GM21515 (cell line): ENCODE measurements at regions not wholly inside any gene's neighbourhood (a gene's known extent, or its start where the extent isn't known, plus 50 kb on each side); places are given as distances from the start of the nearest gene placed in this dataset.

Experiments
- ATAC-seq: cut with Tn5 transposase; IDR thresholded peaks from one replicate; pipeline ENCODE4 v1.9.1; 2021; ENCODE audit not compliant: unreplicated experiment

DNA sequence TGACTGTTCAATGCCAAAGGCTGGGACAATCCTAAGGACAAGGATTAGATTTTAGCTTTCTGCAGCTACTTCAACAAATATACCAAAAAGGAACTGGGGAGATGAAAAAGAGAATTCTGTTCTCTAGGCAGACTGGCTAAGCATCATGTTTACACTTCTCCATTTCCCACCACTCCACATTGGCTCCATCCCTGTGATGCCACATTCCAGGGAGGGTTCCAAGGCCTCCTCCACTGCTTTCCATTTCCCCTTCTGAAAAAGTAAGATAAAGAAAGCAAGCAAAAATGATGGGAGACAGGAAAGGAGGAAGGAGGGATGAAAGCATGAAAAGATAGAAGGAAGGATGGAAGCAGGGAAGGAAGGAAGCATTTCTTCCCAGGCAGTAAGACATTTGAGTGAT, 315.8 kb downstream of the BLID start:
- no peak for ATAC-seq

DNA sequence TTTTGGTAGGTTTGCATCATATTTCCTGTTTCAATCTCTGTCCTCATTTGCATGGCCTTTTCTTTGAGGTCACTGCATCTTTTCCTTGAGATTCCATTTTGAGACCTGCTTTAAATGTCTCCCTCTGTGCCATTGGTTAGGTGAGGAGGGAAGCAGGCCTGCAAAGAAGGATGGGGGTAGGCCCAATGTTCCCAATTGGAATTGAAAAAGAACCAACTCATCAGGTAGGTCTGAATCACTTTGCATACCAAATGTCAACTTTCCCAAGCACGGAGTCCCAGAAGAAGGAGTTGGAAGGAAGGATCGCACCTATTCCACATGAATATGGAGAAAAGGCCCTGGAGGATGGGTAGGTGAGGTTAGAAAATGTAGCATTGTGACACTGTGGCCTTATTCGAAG, 318.5 kb downstream of the BLID start:
- ATAC-seq: no peak

DNA sequence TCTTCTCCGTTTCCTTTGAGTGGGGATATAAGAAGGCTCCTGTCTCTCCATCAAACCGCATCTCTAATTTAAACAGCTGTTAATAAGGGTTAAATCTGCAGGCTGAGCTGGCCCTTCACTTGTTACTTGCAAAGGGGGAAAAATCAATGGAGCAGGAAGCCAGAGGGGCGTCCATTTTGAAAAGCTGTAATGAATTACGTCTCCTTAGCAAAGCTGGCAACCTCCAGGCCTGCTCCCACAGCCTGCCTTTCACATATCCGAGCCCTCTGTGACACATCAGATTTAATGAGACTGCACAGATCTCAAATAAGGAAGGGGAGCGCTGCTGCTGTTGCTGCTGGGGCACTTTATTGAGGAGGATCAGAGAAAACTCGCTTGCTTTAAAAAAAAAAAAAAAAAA, 320.8 kb downstream of the BLID start:
- no peak for ATAC-seq

DNA sequence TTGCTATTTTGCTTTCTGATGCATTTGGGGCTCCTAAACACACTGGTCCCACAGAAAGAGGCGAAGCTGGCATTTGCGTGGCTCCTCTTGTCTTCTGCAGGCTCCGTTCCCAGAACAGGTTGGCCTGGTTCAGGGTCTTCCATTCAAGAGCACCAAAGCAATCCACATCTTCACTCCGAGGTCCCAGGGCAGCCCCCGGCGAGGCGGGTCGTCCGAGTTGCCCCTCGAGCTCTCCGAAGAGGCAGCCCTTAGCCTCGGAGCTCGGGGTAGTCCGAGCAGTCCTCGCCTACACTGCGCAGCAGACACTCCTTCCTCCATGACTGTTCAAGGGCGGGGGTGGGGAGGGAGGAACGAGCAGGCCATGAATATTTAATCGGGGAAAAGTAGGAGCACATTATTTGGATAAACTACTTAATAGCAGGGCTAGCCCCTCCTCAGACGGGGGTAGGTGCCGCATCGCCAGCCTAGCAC, 321.3 kb downstream of the BLID start:
- no peak for ATAC-seq

DNA sequence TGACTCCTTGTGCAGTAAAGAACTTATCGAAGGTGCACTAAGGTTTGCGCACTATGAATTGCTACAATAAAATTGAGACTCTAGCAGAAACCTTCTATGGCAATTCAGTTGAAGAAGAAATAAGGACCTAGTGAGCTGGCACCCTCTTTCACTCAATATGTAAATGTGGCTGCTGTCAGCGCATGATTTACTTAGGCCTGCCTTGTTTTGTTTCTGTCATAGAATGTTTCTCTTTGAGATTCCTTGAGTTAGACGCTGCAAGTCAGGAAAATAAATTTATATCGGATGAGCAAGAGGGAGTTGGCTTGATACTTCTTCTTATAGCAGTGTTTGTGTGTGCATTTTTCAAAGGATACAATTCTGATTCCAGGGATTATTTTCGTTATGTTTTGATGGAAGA, 322.1 kb downstream of the BLID start:
- ATAC-seq: no peak

DNA sequence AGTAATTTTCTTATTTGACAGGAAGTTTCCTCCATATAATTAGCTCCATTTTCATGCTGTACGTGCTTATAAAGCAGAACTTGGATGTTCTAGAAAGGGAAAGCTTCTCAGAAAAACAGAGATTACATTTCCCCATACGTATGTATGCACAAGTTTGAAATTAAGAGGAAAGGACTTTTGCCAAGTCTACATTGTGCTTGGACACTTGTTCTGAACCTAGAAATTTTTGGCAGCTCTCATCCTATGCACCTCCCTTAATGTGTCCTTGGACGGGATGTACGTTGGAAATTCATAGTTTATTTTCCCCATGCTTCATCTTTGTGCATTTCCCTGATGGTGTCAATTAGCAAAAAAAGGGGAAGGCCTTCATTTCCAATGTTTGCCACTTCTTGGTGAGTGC, 322.7 kb downstream of the BLID start:
- no peak for ATAC-seq

DNA sequence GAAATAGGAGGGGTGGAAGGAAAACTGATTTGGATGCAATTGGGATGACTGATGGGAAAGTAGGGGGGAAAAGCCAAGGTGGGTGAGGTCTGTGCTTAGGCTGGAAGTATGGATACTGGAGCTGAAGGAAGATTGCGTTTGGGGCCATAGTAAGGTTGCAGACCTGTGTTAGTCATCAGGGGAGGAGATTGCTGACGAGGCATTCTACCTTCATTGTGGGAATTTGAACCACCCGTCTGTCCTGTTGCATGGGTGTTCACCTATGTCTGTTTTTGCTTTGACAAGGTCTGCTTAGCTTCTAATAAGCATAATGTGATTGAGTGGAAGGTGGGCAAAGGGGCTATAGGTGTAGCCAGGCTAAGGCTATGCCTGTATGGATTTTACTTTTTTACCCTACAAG, 323.8 kb downstream of the BLID start:
- ATAC-seq: no peak

DNA sequence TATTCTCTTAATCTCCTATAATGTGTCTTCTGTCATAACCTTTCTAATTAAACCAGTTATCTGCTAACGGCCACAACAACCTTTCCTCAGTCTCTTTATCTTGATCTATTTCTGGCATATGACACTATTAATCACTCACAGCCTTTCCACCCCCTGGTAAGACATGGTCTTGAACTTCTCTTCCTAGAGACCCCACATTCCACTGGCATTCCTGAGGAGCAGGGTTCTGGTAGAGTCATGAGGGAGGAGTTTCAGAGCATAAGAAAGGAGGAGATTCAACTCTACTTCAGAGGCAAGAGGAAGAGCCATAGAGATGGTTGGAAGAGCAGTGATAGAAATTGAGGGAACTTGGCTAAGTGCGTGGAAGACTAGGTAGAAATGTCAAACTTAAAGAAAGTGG, 325.6 kb downstream of the BLID start:
- ATAC-seq: no peak

DNA sequence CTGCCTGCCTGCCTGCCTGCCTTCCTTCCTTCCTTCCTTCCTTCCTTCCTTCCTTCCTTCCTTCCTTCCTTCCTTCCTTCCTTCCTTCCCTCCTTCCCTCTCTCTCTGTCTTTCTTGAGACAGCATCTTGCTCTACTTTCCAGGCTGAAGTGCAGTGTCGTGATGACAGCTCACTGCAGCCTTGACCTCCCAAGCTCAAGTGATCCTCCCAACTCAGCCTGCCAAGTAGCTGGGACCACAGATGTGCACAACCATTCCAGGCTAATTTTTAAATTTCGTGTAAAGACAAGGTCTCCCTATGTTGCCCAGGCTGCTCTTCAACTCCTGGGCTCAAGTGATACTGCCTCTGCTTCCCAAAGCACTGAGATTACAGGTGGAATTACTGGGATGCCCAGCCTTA, 328.2 kb upstream of the SORL1-AS1 start:
- ATAC-seq: no peak

DNA sequence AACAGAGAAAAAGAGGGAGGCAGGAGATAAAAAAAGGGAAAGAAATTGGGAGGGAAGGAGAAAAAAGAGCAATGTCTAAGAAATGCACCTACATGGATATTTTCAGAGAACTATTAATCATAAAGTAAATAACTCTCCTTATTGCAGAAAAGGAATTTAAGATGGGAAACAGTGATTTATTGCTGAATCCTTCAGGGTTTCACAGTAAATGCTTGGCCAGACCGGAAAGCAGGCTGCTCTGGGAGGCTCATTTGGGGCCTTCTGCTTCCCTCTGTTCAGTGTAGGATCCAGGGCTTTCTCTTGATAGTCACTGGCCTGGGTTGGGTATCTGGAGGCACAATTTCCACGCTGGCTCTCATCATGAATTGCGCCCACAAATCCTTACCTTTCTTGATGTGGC, 324.3 kb upstream of the SORL1-AS1 start:
- ATAC-seq: no peak

DNA sequence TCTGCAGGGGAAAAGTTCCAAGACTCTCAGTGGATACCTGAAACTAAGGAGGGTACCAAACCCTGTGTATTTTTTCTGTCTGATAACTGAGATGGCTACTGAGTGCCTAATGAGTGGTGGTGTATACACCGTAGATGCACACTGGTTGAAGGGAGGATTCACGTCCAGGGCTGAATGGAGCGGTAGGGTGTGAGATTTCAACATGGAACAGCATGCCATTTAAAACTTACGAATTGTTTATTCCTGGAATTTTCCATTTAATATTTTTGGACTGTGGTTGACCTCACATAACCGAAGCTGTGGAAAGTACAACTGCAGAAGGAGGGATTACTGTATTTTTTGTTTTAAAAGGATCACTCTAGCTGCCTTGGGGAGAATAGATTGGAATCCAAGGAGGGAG, 322.5 kb upstream of the SORL1-AS1 start:
- ATAC-seq: no peak

DNA sequence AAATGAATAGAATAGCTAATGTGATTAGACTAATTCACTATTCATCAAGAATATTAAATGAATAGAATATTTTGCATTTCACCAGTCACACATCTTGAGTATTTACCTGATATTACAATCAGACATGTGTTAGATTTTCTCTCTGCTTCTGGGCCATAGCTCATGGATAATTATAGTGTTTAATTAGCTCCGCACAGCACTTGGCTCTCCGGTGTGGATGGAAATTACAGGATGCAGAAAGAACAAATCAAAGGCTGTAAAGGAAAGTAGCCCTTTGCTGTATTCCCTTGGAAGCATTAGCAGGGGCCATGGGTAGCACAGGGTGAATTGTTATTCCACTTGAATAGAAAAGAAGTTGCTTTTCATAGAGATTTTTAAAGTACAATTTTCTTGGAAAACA, 320.3 kb upstream of the SORL1-AS1 start:
- no peak for ATAC-seq

DNA sequence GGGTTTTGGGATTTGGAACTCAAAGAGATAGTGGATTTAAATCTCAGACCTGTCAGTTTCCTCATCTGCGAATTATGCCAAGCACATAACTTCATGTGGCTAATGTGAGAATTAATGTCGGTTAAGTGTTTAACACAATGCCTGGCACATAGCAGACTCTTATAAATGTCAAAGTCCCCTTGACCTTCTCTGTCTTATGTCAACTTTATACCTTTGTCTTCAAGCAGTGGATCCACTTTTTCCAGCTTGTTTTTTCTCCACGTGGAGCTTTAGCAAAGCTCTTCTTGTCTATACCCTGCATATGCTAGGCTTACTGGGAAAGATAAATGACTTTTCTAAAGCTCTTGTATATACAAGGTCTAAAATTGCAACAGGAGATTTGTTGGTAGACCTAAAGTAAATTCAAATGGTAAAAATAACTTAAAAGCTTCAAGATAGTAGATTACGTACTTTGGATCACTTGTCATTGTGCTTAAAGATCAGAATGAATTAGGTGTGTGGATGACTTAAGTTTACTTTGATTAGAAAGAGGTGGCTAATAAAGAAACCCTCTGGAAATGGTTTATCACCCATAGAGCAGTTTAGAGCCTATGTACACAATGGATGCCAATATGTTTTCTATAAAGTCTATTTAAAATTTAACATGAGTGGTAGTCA, 318.3 kb upstream of the SORL1-AS1 start:
- no peak for ATAC-seq

DNA sequence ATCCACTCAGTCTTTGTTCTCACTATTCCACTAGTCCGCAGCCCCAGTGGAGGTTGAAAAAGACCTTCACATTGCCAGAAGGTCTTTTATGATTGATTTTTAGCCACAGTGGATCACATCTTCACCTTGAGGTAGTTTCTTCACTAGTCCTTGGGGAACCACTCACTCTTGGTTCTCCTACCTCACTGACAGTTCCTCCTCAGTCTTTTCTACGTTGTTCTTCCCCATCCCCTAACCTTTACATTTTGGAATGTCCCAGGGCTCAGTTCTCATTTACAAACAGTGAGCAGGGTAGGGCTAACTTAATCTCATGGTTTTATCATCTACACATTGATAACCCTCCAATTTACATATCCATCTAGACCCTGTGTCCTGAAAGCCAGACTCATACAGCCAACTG, 316.4 kb upstream of the SORL1-AS1 start:
- no peak for ATAC-seq

DNA sequence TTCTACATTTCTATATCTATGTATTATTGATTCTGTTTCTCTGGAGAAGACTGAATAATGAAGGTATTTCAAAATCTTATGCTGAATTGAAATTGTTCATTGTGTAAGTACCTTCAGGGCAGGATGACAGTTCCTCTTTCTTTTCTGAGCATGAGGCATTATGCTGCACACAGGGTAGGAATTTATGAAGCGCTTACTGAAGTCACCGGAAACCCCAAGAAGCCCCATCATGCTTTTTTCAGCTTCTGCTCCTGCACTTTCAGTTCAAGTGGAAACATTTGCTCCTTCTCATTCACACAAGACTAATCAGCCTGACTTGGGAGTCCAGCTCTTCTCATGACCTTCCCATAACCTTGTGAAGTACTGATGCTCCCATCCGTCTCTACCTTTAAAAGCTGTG, 314.7 kb upstream of the SORL1-AS1 start:
- ATAC-seq: peak; percentile 76

DNA sequence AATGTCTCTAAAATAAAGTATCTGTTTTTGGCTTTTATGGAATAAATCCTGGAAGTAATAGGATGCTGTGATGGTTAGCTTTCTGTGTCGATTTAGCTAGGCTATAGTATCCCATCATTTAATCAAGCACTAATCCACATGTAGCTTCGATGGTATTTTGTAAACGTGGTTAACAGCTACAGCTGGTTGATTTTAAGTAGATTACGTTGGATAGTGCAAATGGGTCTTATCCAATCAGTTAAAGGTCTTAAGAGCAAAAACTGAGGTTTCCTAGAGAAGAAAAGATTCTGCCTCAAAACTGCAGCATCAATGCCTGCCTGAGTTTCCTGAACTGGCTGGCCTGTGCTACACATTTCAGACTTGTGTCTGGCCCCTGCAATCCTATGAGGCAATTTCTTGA, 314.2 kb upstream of the SORL1-AS1 start:
- peak; percentile 22 for ATAC-seq

DNA sequence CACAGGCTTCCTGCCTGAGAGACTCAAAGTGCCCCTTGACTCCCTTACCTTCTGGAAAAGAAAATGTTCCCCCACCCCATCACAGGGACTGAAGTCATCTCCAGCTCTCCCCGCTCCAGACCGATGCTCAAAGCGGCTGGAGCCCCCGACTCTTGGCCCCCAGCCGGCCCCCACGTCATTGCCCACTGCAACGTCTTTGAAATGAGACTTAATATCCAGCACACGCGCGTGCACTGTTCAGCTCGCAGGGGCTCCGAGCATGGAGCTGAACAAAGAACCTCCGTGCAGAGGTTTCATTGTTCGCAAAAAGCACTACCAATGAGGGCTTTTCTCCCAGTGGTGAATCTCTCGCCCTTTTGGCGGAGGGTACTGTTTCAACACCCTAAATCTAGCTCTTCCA, 313.4 kb upstream of the SORL1-AS1 start:
- no peak for ATAC-seq

DNA sequence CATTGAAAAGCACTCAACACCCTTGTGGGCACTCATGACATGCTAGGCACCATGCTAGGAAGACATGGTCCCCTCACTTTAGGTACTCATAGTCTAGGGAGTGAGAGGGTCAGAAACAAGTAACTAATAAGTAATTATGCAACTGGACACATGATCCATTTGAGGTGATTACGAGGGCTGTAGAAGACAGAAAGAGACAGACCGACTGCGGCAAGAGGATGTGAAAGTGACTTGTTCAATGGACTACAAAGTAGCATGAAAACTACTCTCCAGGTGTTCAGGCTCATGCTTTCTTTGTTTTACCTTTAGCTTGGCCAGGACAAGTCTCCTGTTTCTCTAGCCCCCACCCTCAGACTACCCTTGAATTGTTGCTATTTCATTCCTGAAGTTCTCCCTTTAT, 310.8 kb upstream of the SORL1-AS1 start:
- peak; percentile 83 for ATAC-seq

DNA sequence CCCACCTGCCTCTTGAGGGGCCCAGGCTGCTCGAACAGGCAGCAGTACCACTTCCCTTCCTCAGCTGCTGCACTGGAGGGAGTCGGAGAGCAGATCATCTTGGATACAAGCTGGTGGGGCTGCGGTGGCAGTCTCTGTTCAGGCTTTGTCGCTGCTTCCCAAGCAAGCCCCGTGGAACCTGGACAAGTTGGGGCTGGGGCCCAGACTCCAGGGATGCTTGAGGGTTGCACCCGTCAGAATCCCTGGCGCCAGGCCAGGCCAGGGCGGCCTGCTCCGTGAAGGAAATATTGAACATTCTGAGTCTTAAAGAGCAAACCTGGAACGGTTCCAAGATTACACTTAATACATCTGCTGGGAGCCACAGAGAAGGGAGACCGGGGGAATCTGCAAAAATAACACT, 310.1 kb upstream of the SORL1-AS1 start:
- ATAC-seq: no peak

DNA sequence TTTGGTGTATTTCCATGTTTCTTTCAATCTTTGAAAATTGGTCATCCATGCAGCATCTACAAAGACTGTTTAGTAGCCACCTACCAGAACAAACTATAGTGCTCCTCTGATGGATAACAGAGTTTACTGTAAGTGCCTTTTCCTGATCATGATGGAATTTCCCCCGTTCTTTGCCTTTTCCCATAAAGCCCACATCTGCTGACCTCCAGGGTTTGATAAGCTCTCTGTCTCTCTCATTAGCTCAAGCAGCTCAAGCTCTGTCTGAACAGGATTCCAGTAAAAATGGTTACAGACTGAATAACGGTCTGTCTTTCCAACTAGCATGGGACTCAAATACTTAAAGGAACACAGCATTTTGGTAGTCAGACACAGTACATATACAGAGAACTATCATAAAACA, 308.4 kb upstream of the SORL1-AS1 start:
- ATAC-seq: no peak

DNA sequence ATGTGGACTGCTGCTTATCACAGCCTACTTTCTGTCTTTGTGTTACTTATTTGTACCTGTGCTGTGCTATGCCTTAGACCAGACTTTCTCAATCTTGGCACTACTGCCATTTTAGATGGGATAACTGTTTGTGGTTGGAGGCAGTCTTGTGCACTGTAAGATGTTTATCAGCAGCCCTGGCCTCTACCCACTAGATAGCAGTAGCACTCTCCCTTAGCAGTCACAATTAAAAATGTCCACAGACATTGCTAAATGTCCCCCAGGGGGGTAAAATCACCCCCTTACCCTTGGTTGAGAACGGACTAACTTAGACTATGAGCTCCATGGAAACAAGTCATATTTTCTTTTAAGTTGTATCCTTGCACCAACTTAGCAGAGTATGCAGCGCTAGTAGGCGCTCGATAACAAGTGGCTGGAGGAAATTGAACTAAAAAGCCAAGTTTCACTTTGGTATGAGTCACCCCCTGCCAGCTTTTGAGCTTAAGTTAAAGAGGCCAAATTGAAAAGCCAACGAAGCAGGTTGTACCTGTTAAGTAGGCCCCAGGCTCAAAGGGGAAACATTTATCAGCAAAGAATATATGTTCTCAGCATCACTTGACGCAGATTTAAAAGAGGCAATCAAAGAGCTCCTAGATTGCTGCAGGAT, 304.8 kb upstream of the SORL1-AS1 start:
- no peak for ATAC-seq

DNA sequence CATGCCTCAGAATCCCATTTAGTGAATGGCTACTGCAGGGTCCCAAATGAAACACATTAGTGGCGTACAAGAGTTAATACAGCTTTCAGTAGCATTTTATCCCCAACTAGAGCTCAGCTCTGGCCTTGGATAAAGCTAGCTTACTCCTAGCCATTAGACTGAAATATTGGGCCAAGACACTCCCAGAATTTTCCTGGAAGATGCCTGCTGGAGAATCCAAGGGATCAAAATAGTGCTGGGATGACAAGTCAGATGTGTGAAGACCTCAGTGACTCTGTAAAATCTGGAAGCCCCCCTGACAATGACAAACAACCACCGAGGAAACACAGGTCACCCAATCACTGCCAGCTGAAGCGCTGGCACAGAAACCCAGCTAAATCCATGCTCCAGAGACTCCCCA, 303.1 kb upstream of the SORL1-AS1 start:
- no peak for ATAC-seq

DNA sequence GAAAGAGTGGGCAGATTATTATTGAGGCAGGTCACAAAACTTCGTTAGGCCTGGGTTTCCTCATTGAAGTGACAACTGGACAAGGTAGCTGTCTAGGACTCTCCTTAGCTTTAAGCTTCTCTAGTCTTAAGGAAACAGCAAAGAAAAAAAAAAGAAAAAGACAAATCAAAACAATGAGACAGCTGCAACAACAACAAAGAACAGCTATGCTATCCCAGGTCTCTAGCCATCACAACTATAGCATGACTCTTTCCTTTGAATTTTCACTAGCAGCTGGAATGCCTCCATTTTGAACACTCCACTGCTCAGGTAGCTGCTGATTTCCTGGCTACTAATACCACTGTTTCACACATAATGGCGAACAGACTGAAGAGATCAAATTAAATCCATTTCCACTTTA, 302.4 kb upstream of the SORL1-AS1 start:
- no peak for ATAC-seq
